IMR-90 (cell line): ENCODE measurements at regions not wholly inside any gene's neighbourhood (a gene's known extent, or its start where the extent isn't known, plus 50 kb on each side); places are given as distances from the start of the nearest gene placed in this dataset.

ENCODE experiments used
- ATAC-seq: fragments of 200-7000 bp; cut with Tn5 transposase; 2 replicates; pipeline ENCODE4 v1.9.1; 2020; ENCODE audit warnings: low read depth, mild to moderate bottlenecking, moderate library complexity
- BruUV-seq: library from RNA; stranded (reverse); fragments of 400-500 nt; replicated peaks from 2 replicates; lab custom pipeline; 2021; lab: Mats Ljungman, UMichigan
- CTCF ChIA-PET: fragments of 300-600 bp; formaldehyde crosslinking; extraction: SDS; loops from one replicate; lab custom pipeline; 2021; ENCODE audit warnings: antibody characterized with exemption; lab: Yijun Ruan, JAX
- POLR2A ChIA-PET: fragments of 300-600 bp; sonication (Branson Sonifier 250); formaldehyde crosslinking; loops from one replicate; lab custom pipeline; 2022; ENCODE audit warnings: antibody characterized with exemption; ENCODE audit not compliant: unreplicated experiment; lab: Charles Lee
- DNase-seq: peaks from one replicate; pipeline ENCODE4 v3.0.0; 2013
- H2AFZ ChIP-seq: replicated peaks from 2 replicates; pipeline ENCODE3; 2013; ENCODE audit warnings: low read length, mild to moderate bottlenecking; ENCODE audit not compliant: poor library complexity
- H2AK5ac ChIP-seq: 2 replicates; pipeline ENCODE4 v1.6.1; 2013; ENCODE audit warnings: low read depth, low read length, inconsistent platforms
- H2AK9ac ChIP-seq: replicated peaks from 2 replicates; pipeline ENCODE3; 2013; ENCODE audit warnings: mild to moderate bottlenecking, low read depth, low read length, moderate library complexity; ENCODE audit not compliant: poor library complexity
- H2BK120ac ChIP-seq: 2 replicates; pipeline ENCODE4 v1.6.1; 2013; ENCODE audit warnings: low read depth, low read length, inconsistent platforms
- H2BK15ac ChIP-seq: 3 replicates; pipeline ENCODE4 v1.6.1; 2013; ENCODE audit warnings: low read depth, low read length, inconsistent platforms
- H2BK20ac ChIP-seq: 2 replicates; pipeline ENCODE4 v1.6.1; 2013; ENCODE audit warnings: low read depth, mild to moderate bottlenecking, inconsistent platforms, low read length, moderate library complexity
- H2BK5ac ChIP-seq: 2 replicates; pipeline ENCODE4 v1.6.1; 2013; ENCODE audit warnings: mild to moderate bottlenecking, low read depth, low read length, inconsistent platforms; ENCODE audit not compliant: poor library complexity, severe bottlenecking
- H3K14ac ChIP-seq: replicated peaks from 2 replicates; pipeline ENCODE4 v1.6.1; 2013; ENCODE audit warnings: low read depth, low read length, inconsistent platforms
- H3K18ac ChIP-seq: 2 replicates; pipeline ENCODE4 v1.6.1; 2013; ENCODE audit warnings: low read depth, low read length, control low read depth
- H3K23ac ChIP-seq: 2 replicates; pipeline ENCODE4 v1.6.1; 2013; ENCODE audit warnings: low read depth, low read length, inconsistent platforms
- H3K27ac ChIP-seq: 2 replicates; pipeline ENCODE4 v1.5.1; 2013; ENCODE audit warnings: mild to moderate bottlenecking, control low read depth, low read length; ENCODE audit not compliant: insufficient read depth
- H3K27me3 ChIP-seq: 2 replicates; pipeline ENCODE4 v1.6.1; 2013; ENCODE audit warnings: low read length; ENCODE audit not compliant: control insufficient read depth, insufficient read depth
- H3K36me3 ChIP-seq: 2 replicates; pipeline ENCODE4 v1.6.1; 2013; ENCODE audit warnings: low read length, mixed read lengths; ENCODE audit not compliant: control insufficient read depth, insufficient read depth
- H3K4ac ChIP-seq: 2 replicates; pipeline ENCODE4 v1.6.1; 2013; ENCODE audit warnings: low read depth, low read length, inconsistent platforms
- H3K4me1 ChIP-seq: 2 replicates; pipeline ENCODE4 v1.6.1; 2013; ENCODE audit warnings: low read length, mixed read lengths; ENCODE audit not compliant: control insufficient read depth, insufficient read depth
- H3K4me2 ChIP-seq: 2 replicates; pipeline ENCODE4 v1.6.1; 2013; ENCODE audit warnings: low read depth, mild to moderate bottlenecking, control low read depth, low read length, moderate library complexity
- H3K4me3 ChIP-seq: 2 replicates; pipeline ENCODE4 v1.5.1; 2013; ENCODE audit warnings: low read depth, mild to moderate bottlenecking, control low read depth, low read length, moderate library complexity; ENCODE audit not compliant: insufficient read depth
- H3K56ac ChIP-seq: 2 replicates; pipeline ENCODE4 v1.6.1; 2013; ENCODE audit warnings: low read length, inconsistent platforms; ENCODE audit not compliant: insufficient read depth; ENCODE audit errors: extremely low read depth
- H3K79me1 ChIP-seq, 2 experiments: 2 replicates each; pipeline ENCODE4 v1.6.1; 2013; ENCODE audit warnings: low read length in 2 of 2, inconsistent platforms in 1 of 2, low read depth in 1 of 2
- H3K9ac ChIP-seq: 2 replicates; pipeline ENCODE4 v1.6.1; 2013; ENCODE audit warnings: low read depth, low read length, control low read depth
- H3K9me1 ChIP-seq: 2 replicates; pipeline ENCODE4 v1.6.1; 2013; ENCODE audit warnings: low read length, inconsistent platforms; ENCODE audit not compliant: insufficient read depth
- H3K9me3 ChIP-seq: 2 replicates; pipeline ENCODE4 v1.6.1; 2013; ENCODE audit warnings: low read length; ENCODE audit not compliant: control insufficient read depth, insufficient read depth
- H4K20me1 ChIP-seq: 2 replicates; pipeline ENCODE4 v1.6.1; 2013; ENCODE audit warnings: low read length, inconsistent platforms; ENCODE audit not compliant: insufficient read depth
- H4K5ac ChIP-seq: 2 replicates; pipeline ENCODE4 v1.6.1; 2013; ENCODE audit warnings: mild to moderate bottlenecking, low read depth, low read length, control low read depth
- H4K8ac ChIP-seq, 2 experiments: 2 replicates each; pipeline ENCODE4 v1.6.1; 2013; ENCODE audit warnings: low read depth in 2 of 2, low read length in 2 of 2, control low read depth in 1 of 2, inconsistent platforms in 1 of 2
- H4K91ac ChIP-seq: 2 replicates; pipeline ENCODE4 v1.6.1; 2013; ENCODE audit warnings: low read depth, low read length, inconsistent platforms; ENCODE audit not compliant: insufficient read depth
- BHLHE40 ChIP-seq: fragments of 150-350 bp; IDR thresholded peaks from 2 replicates; pipeline ENCODE4 v1.6.1; 2016; ENCODE audit warnings: mild to moderate bottlenecking, low read depth, low read length
- CEBPB ChIP-seq: IDR thresholded peaks from 2 replicates; pipeline ENCODE4 v1.6.1; 2012; ENCODE audit warnings: low read depth, low read length, improper control_type of control experiment
- CHD1 ChIP-seq: IDR thresholded peaks from 2 replicates; pipeline ENCODE4 v1.6.1; 2012; ENCODE audit warnings: low read depth, low read length, improper control_type of control experiment
- CTCF ChIP-seq: conservative IDR thresholded peaks from 2 replicates; pipeline ENCODE4 v1.5.1; 2012; ENCODE audit warnings: mild to moderate bottlenecking, low read depth, low read length, improper control_type of control experiment
- ELK1 ChIP-seq: fragments of 150-350 bp; IDR thresholded peaks from 2 replicates; pipeline ENCODE4 v1.6.1; 2016; ENCODE audit warnings: low read depth, mild to moderate bottlenecking, low read length, moderate library complexity, borderline replicate concordance
- FOS ChIP-seq: fragments of 150-350 bp; IDR thresholded peaks from 2 replicates; pipeline ENCODE4 v1.6.1; 2016; ENCODE audit warnings: low read depth, low read length
- MAFK ChIP-seq: IDR thresholded peaks from 2 replicates; pipeline ENCODE4 v1.6.1; 2012; ENCODE audit warnings: low read depth, low read length, improper control_type of control experiment
- MAZ ChIP-seq: IDR thresholded peaks from 2 replicates; pipeline ENCODE4 v1.6.1; 2012; ENCODE audit warnings: low read depth, mild to moderate bottlenecking, low read length, improper control_type of control experiment, moderate library complexity, borderline replicate concordance
- MXI1 ChIP-seq: IDR thresholded peaks from 2 replicates; pipeline ENCODE4 v1.6.1; 2012; ENCODE audit warnings: low read depth, mild to moderate bottlenecking, low read length, moderate library complexity, borderline replicate concordance
- NFE2L2 ChIP-seq: fragments of 150-350 bp; IDR thresholded peaks from 2 replicates; pipeline ENCODE4 v1.6.1; 2016; ENCODE audit warnings: low read depth, mild to moderate bottlenecking, low read length
- POLR2A ChIP-seq: IDR thresholded peaks from 2 replicates; pipeline ENCODE4 v1.6.1; 2012; ENCODE audit warnings: mild to moderate bottlenecking, low read depth, low read length
- RAD21 ChIP-seq: IDR thresholded peaks from 2 replicates; pipeline ENCODE4 v1.6.1; 2012; ENCODE audit warnings: low read length, improper control_type of control experiment
- RCOR1 ChIP-seq: IDR thresholded peaks from 2 replicates; pipeline ENCODE4 v1.6.1; 2012; ENCODE audit warnings: mild to moderate bottlenecking, low read length, improper control_type of control experiment; ENCODE audit not compliant: insufficient replicate concordance
- RFX5 ChIP-seq: IDR thresholded peaks from 2 replicates; pipeline ENCODE4 v1.8.0; 2012; ENCODE audit warnings: low read depth, mild to moderate bottlenecking, low read length, moderate library complexity
- USF2 ChIP-seq: fragments of 150-350 bp; IDR thresholded peaks from 2 replicates; pipeline ENCODE4 v1.6.1; 2017; ENCODE audit warnings: mild to moderate bottlenecking, antibody characterized with exemption, low read length, low read depth
- WGBS, 2 experiments: methylation state at CpG; one replicate each; pipeline versions ENCODE4 v1.1.5 to v1.1.7; 2013; ENCODE audit warnings: missing lambda C conversion rate in 2 of 2; ENCODE audit not compliant: insufficient read length in 1 of 2; ENCODE audit errors: extremely low coverage in 2 of 2; 5-methylcytosine and 5-hydroxymethylcytosine counted together
- dilution Hi-C: fragments of 300-500 bp; cut with HindIII; formaldehyde crosslinking; loops from one replicate; pipeline ENCODE4 v1.14.3; 2018; ENCODE audit warnings: low sequenced_read_pairs; ENCODE audit not compliant: unreplicated experiment
- in situ Hi-C: fragments of 300-500 bp; cut with MboI; formaldehyde crosslinking; loops from 3 replicates; pipeline ENCODE4 v1.14.3; 2019; ENCODE audit warnings: low sequenced_read_pairs, inconsistent platforms, mixed read lengths
- intact Hi-C: fragments of 100-400 bp; cut with micrococcal nuclease; formaldehyde crosslinking; loops from 2 replicates; pipeline ENCODE4 v1.10.0; 2022

GRCh38 chr1:30373471-30374399 lies 349.6 kb downstream of the MATN1 start:
- H2BK5ac ChIP-seq: no peak overlapping the region
- ChIA-PET CTCF (no interaction called here), POLR2A (no interaction called here)
- no peak overlapping the region for H3K56ac ChIP-seq
- no peak overlapping the region for H4K8ac ChIP-seq
- H3K14ac ChIP-seq: no peak overlapping the region
- H3K4ac ChIP-seq: no peak overlapping the region
- no peak overlapping the region for H2AFZ ChIP-seq
- H3K4me2 ChIP-seq: no peak overlapping the region
- H3K27me3 ChIP-seq: no peaks in the 10 kb centered on the region; the same call in 1 of the 2 replicates
- no peak overlapping the region for H2BK120ac ChIP-seq
- no peak overlapping the region for H4K5ac ChIP-seq
- dilution Hi-C loops (no loop called here), intact Hi-C loops (loop anchor here (10.0 kb wide), 1 partner anchor 459 kb away; no protein-coding TSS in a partner anchor), in situ Hi-C loops (no loop called here)
- no peak overlapping the region for H2BK15ac ChIP-seq
- no peak overlapping the region for H2BK20ac ChIP-seq
- H3K9ac ChIP-seq: no peak overlapping the region
- H3K18ac ChIP-seq: no peak overlapping the region
- no peak overlapping the region for H4K91ac ChIP-seq
- H3K79me1 ChIP-seq: no peaks in the 10 kb centered on the region
- no peaks in the 10 kb centered on the region for H3K4me1 ChIP-seq
- H3K27ac ChIP-seq: no peak overlapping the region
- H3K9me1 ChIP-seq: no peaks in the 10 kb centered on the region
- BruUV-seq: no TSS peak
- H3K4me3 ChIP-seq: no peak overlapping the region
- ATAC-seq: no peak
- H2AK5ac ChIP-seq: no peak overlapping the region
- 62% methylated on average over 10 of the region's 25 CpGs; no CpG with 5 or more reads in 1 of the 2 experiments for WGBS, 2 experiments
- DNase-seq: no peak
- H4K20me1 ChIP-seq: no peaks in the 10 kb centered on the region
- H3K23ac ChIP-seq: no peak overlapping the region
- no peak overlapping the region for H2AK9ac ChIP-seq
- no peaks in the 10 kb centered on the region for H3K9me3 ChIP-seq
- no peaks in the 10 kb centered on the region for H3K36me3 ChIP-seq
- TF ChIP-seq CHD1 (no peak), RFX5 (no peak), USF2 (no peak), CEBPB (no peak), POLR2A (no peak), MXI1 (no peak), RCOR1 (no peak), MAZ (no peak), ELK1 (no peak), FOS (no peak), RAD21 (no peak), CTCF (no peak), MAFK (no peak), BHLHE40 (no peak), NFE2L2 (no peak)
